ENCODE measurements at regions not wholly inside any gene's neighbourhood (a gene's known extent, or its start where the extent isn't known, plus 50 kb on each side); places are given as distances from the start of the nearest gene placed in this dataset.

- TF ChIP-seq CTCF (IDR thresholded peaks at IDR 0.05) (no peak), POLR2A (IDR thresholded peaks at IDR 0.05) (no peak)
Observed at GRCh38 chr9:74133921-74134320, 363.2 kb upstream of the RORB start.

All from testis (tissue), 2 donors.